ENCODE measurements at regions not wholly inside any gene's neighbourhood (a gene's known extent, or its start where the extent isn't known, plus 50 kb on each side); places are given as distances from the start of the nearest gene placed in this dataset.

DNA sequence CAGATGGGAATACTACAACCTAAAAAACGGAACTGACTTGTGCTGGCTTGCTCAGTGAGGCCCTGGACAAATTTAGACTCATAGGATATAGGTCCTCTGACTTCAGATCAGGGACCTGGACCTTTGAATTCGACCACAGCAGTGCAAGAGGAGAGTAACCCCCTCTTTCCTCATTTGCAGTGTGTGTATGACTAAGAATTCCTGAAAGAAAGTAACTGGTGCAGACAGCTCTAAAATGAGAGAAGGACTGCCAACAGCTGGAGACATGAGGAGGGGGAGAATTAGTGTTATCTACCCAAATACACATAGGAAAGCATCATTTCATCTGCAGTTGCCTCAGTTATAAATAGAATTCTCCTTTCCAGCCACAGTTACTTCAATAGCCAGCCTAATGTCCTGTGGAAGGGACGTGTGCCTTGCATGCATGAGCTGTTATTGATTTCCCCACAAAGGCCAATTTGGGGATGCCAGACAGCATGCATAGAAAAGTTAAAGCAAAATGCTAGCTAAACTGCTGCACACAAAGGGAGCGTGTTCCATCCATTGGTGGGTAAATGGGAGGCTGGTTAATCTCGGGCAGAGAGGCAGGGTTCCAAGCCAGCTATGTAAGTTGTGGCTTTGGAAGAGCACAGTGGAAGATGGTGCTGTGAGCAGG lies 442.7 kb downstream of the CDK5RAP2 start:
- FAIRE-seq (no peak), DNase-seq (ENCODE audit: insufficient read length, low spot score) (no peak)
- no peak for TF ChIP-seq PAX5 (IDR thresholded peaks at IDR 0.05; ENCODE audit: insufficient read depth, low read length, severe bottlenecking)
- no peak for TF ChIP-seq POLR2AphosphoS5 (IDR thresholded peaks at IDR 0.05; ENCODE audit: low read depth, low read length)
- TF ChIP-seq POU2F2 (IDR thresholded peaks at IDR 0.05; ENCODE audit: low read depth, low read length): no peak
- no peak for TF ChIP-seq SPI1 (IDR thresholded peaks at IDR 0.05; ENCODE audit: low read depth, low read length)
- no peak for TF ChIP-seq POLR2A (IDR thresholded peaks at IDR 0.05; ENCODE audit: low read depth, low read length)
- no peak for TF ChIP-seq TAF1 (IDR thresholded peaks at IDR 0.05; ENCODE audit: low read depth, low read length)

DNA sequence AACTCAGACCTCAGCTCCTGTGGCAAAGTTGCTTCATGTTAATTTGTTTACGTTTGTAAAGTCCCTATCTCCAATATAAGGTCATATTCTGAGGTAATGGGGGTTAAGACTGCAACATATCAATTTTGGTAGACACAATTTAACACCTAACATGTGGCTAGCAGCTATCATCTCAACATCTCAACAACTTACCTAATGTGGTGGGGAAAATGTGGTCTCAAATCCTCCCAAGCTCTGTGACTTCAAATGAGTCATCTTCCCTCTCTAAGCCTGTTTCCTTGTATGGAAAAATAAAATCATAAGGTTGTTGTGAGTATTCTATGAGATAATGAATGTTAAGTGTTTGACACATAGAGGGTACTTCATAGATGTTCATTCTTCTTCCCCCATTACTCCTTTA lies 443.3 kb downstream of the CDK5RAP2 start:
- FAIRE-seq: no peak
- no peak for DNase-seq (ENCODE audit: insufficient read length, low spot score)
- TF ChIP-seq SPI1 (IDR thresholded peaks at IDR 0.05; ENCODE audit: low read depth, low read length) (no peak), POU2F2 (IDR thresholded peaks at IDR 0.05; ENCODE audit: low read depth, low read length) (no peak), POLR2A (IDR thresholded peaks at IDR 0.05; ENCODE audit: low read depth, low read length) (no peak), PAX5 (IDR thresholded peaks at IDR 0.05; ENCODE audit: insufficient read depth, low read length, severe bottlenecking) (no peak), POLR2AphosphoS5 (IDR thresholded peaks at IDR 0.05; ENCODE audit: low read depth, low read length) (no peak), TAF1 (IDR thresholded peaks at IDR 0.05; ENCODE audit: low read depth, low read length) (no peak)

DNA sequence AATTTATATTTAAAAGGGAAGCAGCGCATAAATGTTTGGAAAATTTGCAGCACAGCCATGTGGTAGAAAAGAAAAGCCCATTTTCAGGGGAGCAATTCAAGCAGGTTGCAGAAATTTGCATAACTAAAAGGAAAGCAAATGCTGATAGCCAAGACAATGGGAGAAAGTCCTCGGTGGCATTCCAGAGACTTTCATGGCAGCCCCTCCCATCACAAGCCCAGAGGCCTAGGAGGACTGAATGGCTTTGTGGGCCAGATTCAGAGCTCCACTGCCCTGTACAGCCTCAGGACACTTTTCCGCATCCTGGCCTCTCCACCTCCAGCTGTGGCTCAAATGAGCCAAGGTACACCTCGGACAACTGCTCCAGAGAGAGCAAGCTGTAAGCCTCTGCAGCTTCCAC lies 462.9 kb downstream of the CDK5RAP2 start:
- no peak for TF ChIP-seq POU2F2 (IDR thresholded peaks at IDR 0.05; ENCODE audit: low read depth, low read length)
- FAIRE-seq: no peak
- DNase-seq (ENCODE audit: insufficient read length, low spot score): no peak

DNA sequence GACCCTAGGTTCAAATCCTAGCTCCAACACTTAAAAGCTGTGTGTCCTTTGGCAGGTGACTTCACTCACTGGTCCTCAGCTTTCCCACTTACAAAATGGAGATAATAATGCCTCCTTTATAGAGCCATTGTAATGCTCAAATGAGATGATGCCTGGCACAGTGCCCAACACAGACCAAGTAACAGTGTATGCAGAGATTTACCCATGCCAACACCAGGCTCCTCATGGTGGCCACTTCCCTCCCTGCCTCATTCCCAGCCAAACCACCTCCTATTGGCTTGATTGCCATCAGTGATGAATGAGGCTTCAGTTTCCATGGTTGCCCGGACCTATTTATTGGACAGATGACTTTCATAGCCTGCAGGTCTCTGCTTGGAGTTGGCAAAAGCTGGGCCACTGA lies 469.4 kb downstream of the CDK5RAP2 start:
- FAIRE-seq (no peak), DNase-seq (ENCODE audit: insufficient read length, low spot score) (no peak)
- TF ChIP-seq SPI1 (IDR thresholded peaks at IDR 0.05; ENCODE audit: low read depth, low read length): no peak
- TF ChIP-seq POU2F2 (IDR thresholded peaks at IDR 0.05; ENCODE audit: low read depth, low read length): no peak
- no peak for TF ChIP-seq TAF1 (IDR thresholded peaks at IDR 0.05; ENCODE audit: low read depth, low read length)
- no peak for TF ChIP-seq POLR2A (IDR thresholded peaks at IDR 0.05; ENCODE audit: low read depth, low read length)
- TF ChIP-seq PAX5 (IDR thresholded peaks at IDR 0.05; ENCODE audit: insufficient read depth, low read length, severe bottlenecking): no peak
- TF ChIP-seq POLR2AphosphoS5 (IDR thresholded peaks at IDR 0.05; ENCODE audit: low read depth, low read length): no peak

DNA sequence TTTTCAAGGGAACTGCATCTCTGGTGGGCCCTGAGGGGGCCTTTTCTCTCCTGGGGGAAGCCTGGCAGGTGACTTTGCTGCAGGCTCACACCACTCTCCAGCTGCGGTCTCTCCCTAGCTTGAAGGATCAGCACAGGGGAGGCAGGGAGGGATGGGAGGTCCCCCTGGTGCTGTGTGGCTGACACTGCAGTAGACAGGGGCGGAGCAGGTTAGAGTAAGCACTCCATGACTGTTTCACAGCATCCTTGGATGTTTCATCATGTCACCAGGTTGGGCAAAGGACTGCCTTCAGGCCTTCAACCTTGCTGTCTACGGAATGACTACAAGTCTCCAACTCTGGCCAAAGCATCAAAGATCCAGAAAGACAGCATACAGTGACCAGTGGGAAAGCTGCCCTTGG lies 470.7 kb downstream of the CDK5RAP2 start:
- FAIRE-seq (no peak), DNase-seq (ENCODE audit: insufficient read length, low spot score) (no peak)
- TF ChIP-seq POU2F2 (IDR thresholded peaks at IDR 0.05; ENCODE audit: low read depth, low read length) (no peak), PAX5 (IDR thresholded peaks at IDR 0.05; ENCODE audit: insufficient read depth, low read length, severe bottlenecking) (no peak), SPI1 (IDR thresholded peaks at IDR 0.05; ENCODE audit: low read depth, low read length) (no peak), POLR2A (IDR thresholded peaks at IDR 0.05; ENCODE audit: low read depth, low read length) (no peak), POLR2AphosphoS5 (IDR thresholded peaks at IDR 0.05; ENCODE audit: low read depth, low read length) (no peak), TAF1 (IDR thresholded peaks at IDR 0.05; ENCODE audit: low read depth, low read length) (no peak)

DNA sequence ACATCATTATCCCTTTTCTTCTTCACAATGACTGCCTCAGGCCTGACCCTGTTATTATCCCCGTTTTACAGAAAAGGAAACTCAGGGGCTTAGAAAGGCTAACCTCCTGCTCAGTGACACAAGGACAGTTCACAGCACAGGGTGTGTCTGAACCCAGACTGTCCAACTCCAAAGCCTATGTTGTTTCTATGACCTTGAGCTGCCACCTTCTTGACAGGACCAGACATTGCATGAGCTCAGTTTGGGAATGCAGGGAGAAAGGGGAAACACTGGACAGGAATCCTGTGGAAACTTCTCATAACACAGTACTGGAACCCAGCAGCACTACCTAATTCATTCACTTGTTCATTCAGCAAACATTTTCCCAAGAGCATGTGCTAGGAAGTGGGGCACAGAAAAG lies 472.8 kb downstream of the CDK5RAP2 start:
- no peak for TF ChIP-seq SPI1 (IDR thresholded peaks at IDR 0.05; ENCODE audit: low read depth, low read length)
- no peak for TF ChIP-seq POLR2AphosphoS5 (IDR thresholded peaks at IDR 0.05; ENCODE audit: low read depth, low read length)
- TF ChIP-seq TAF1 (IDR thresholded peaks at IDR 0.05; ENCODE audit: low read depth, low read length): no peak
- TF ChIP-seq POU2F2 (IDR thresholded peaks at IDR 0.05; ENCODE audit: low read depth, low read length): no peak
- TF ChIP-seq POLR2A (IDR thresholded peaks at IDR 0.05; ENCODE audit: low read depth, low read length): no peak
- no peak for TF ChIP-seq PAX5 (IDR thresholded peaks at IDR 0.05; ENCODE audit: insufficient read depth, low read length, severe bottlenecking)
- no peak for FAIRE-seq

DNA sequence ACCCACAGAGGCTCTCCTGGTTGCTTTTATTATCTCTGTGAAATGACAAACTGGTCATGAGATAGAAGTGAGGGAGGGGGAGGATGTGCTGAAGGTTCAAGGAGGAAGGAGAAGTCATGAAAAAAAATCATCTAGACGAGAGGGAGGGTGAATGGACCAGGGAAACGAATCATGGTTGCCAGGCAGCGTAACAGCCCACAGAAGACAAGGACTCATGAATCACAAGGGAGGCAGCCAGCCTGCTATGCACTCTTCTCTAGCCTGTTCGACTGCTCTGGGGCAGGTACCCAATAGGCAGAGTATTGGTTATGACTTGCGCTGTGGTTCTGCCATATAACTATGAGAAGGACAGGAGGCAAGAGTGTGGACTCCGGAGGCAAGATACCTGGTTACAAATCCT lies 475.2 kb downstream of the CDK5RAP2 start:
- DNase-seq (ENCODE audit: insufficient read length, low spot score): no peak
- TF ChIP-seq SPI1 (IDR thresholded peaks at IDR 0.05; ENCODE audit: low read depth, low read length) (no peak), POLR2AphosphoS5 (IDR thresholded peaks at IDR 0.05; ENCODE audit: low read depth, low read length) (no peak), PAX5 (IDR thresholded peaks at IDR 0.05; ENCODE audit: insufficient read depth, low read length, severe bottlenecking) (no peak), POLR2A (IDR thresholded peaks at IDR 0.05; ENCODE audit: low read depth, low read length) (no peak), POU2F2 (IDR thresholded peaks at IDR 0.05; ENCODE audit: low read depth, low read length) (no peak), TAF1 (IDR thresholded peaks at IDR 0.05; ENCODE audit: low read depth, low read length) (no peak)
- FAIRE-seq: no peak

More for the DNA sequence above, 472.8 kb downstream of the CDK5RAP2 start:
- DNase-seq (ENCODE audit: insufficient read length, low spot score): no peak

DNA sequence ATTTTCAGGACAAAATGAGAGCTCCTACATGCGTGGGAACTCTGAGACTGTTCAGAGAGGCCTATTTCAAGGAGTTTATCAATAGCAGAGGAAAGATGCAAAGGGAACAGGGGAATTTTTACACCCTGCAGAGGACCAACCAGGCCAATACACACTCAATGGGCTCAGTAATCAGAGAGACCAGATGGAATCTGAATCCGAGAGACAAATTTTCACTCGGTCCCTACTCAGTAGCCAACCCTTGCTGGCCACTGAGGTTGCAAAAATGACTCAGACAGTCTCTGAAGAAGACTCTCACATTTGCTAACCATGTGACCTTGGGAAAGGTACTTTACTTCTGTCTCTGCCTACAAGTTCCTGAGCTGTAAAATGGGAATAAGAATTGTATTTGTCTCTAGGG lies 479.4 kb downstream of the CDK5RAP2 start:
- no peak for TF ChIP-seq POLR2A (IDR thresholded peaks at IDR 0.05; ENCODE audit: low read depth, low read length)
- no peak for TF ChIP-seq TAF1 (IDR thresholded peaks at IDR 0.05; ENCODE audit: low read depth, low read length)
- TF ChIP-seq PAX5 (IDR thresholded peaks at IDR 0.05; ENCODE audit: insufficient read depth, low read length, severe bottlenecking): no peak
- DNase-seq (ENCODE audit: insufficient read length, low spot score): no peak
- no peak for FAIRE-seq

DNA sequence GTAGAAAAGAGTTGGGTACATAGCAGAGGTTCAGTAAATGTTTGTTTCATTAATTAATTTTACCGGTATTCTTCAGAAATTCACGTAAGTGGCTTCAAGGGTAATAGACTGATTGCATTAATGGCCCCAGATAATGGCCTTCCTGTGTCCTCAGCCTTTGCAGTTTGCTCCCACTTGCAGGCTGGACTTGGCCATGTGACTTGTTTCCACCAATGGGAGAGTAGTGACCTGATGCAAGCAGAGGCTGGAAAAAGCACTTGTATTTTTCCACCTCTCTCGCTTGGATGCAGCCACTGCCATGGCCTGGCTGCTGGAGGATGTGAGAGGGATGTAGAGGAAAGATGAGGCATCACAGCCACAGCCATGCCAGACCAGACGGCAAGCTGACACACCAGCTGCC lies 480.9 kb downstream of the CDK5RAP2 start:
- no peak for FAIRE-seq
- DNase-seq (ENCODE audit: insufficient read length, low spot score): no peak
- TF ChIP-seq POLR2AphosphoS5 (IDR thresholded peaks at IDR 0.05; ENCODE audit: low read depth, low read length): no peak
- no peak for TF ChIP-seq POU2F2 (IDR thresholded peaks at IDR 0.05; ENCODE audit: low read depth, low read length)
- no peak for TF ChIP-seq TAF1 (IDR thresholded peaks at IDR 0.05; ENCODE audit: low read depth, low read length)
- no peak for TF ChIP-seq PAX5 (IDR thresholded peaks at IDR 0.05; ENCODE audit: insufficient read depth, low read length, severe bottlenecking)
- no peak for TF ChIP-seq POLR2A (IDR thresholded peaks at IDR 0.05; ENCODE audit: low read depth, low read length)
- no peak for TF ChIP-seq SPI1 (IDR thresholded peaks at IDR 0.05; ENCODE audit: low read depth, low read length)

DNA sequence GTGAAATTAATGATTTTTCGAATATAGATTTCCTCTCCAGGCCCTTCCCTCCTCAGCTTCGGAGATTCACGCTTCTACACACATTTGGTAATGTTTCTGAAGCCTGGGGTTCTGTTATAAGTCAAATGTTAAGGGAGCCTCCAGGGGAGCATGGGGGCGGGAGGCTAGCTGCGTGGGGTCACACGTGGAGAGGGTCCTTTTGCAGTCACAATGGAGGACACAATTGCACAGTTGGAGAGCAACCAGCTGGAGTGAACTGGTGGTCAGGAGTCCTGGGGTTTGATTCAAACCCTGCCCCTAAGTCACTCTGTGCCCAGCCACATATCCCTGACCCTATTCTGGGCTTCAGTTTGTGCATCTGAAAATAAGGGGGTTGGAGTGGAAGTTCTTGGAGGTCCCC lies 481.4 kb downstream of the CDK5RAP2 start:
- FAIRE-seq (no peak), DNase-seq (ENCODE audit: insufficient read length, low spot score) (no peak)
- no peak for TF ChIP-seq POLR2AphosphoS5 (IDR thresholded peaks at IDR 0.05; ENCODE audit: low read depth, low read length)
- no peak for TF ChIP-seq PAX5 (IDR thresholded peaks at IDR 0.05; ENCODE audit: insufficient read depth, low read length, severe bottlenecking)
- no peak for TF ChIP-seq POU2F2 (IDR thresholded peaks at IDR 0.05; ENCODE audit: low read depth, low read length)
- TF ChIP-seq POLR2A (IDR thresholded peaks at IDR 0.05; ENCODE audit: low read depth, low read length): no peak
- TF ChIP-seq TAF1 (IDR thresholded peaks at IDR 0.05; ENCODE audit: low read depth, low read length): no peak
- TF ChIP-seq SPI1 (IDR thresholded peaks at IDR 0.05; ENCODE audit: low read depth, low read length): no peak

Data from GM12891 (cell line).